ENCODE measurements at regions not wholly inside any gene's neighbourhood (a gene's known extent, or its start where the extent isn't known, plus 50 kb on each side); places are given as distances from the start of the nearest gene placed in this dataset.
A peak's percentile ranks its signal among the peaks of the same experiment; 100 is the strongest.

DNA sequence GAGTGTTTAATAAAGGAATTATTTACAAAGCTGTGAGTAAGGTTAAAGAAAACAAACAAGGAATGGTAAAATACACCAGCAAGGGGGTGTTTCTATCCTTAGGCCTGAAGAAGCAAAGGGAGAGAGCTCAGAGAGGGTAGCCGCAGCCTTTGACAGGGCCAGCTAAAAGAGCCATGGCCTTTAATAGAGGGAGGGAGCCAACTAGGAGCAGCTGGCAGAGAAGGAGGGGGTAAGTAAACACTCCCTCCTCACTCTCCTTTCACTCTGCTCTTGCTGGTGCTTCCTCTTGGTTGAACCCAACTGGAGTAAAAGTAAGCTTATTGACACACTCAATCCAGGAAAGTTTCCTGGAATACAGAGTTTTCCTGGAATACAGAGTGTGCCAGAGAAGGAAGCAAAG lies 87.5 kb downstream of the CH25H start:
- DNase-seq (no peak), ATAC-seq (replicated peaks in 1 of 2) (no peak)
- peaks cover 38% of the 10 kb centered on the region for H3K27me3 Mint-ChIP-seq (ENCODE audit: low read depth)
- no peaks in the 10 kb centered on the region for H3K36me3 Mint-ChIP-seq (ENCODE audit: insufficient read depth in 2 of 2)
- no peak overlapping the region for H3K4me3 Mint-ChIP-seq
- no peak overlapping the region for H3K27ac Mint-ChIP-seq
- H3K9me3 Mint-ChIP-seq, result no peaks in the 10 kb centered on the region
- H3K4me1 Mint-ChIP-seq (ENCODE audit: low read depth), result peaks cover 10% of the 10 kb centered on the region

DNA sequence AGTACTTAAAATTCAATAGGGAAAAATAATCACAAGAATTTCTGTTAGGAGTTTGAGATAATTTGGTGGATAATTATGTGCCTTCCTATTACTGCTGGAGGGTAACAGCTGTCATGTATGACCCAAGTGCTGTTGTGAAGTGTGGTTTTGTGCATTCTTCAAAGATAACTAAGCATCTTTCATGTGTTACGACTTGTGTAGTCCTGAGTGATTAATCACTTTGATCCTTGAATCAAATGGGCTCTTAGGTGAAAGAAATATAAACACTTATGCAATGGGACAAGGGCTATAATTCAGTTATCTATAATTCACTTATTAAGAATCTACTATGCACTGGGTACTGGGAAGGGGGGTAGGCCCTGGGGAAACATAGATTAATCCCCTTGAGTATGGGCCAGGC lies 89.0 kb downstream of the CH25H start:
- Mint-ChIP-seq H3K4me3 (no peak overlapping the region), H3K27me3 (ENCODE audit: low read depth) (peaks cover 45% of the 10 kb centered on the region), H3K4me1 (ENCODE audit: low read depth) (peaks cover 7% of the 10 kb centered on the region), H3K36me3 (ENCODE audit: insufficient read depth in 2 of 2) (peaks cover 0 to 1% of the 10 kb centered on the region in 2 donors), H3K9me3 (no peaks in the 10 kb centered on the region), H3K27ac (no peak overlapping the region)
- DNase-seq (no peak), ATAC-seq (replicated peaks in 1 of 2) (no peak)

GRCh38 chr10:89115876-89116627 lies 91.1 kb downstream of the CH25H start:
- Mint-ChIP-seq H3K36me3 (ENCODE audit: insufficient read depth in 2 of 2) (peaks cover 0 to 1% of the 10 kb centered on the region in 2 donors), H3K9me3 (no peaks in the 10 kb centered on the region), H3K27me3 (ENCODE audit: low read depth) (peaks cover 52% of the 10 kb centered on the region), H3K4me3 (no peak overlapping the region), H3K4me1 (ENCODE audit: low read depth) (no peaks in the 10 kb centered on the region), H3K27ac (no peak overlapping the region)
- no peak for DNase-seq
- no peak for ATAC-seq (replicated peaks in 1 of 2)

DNA sequence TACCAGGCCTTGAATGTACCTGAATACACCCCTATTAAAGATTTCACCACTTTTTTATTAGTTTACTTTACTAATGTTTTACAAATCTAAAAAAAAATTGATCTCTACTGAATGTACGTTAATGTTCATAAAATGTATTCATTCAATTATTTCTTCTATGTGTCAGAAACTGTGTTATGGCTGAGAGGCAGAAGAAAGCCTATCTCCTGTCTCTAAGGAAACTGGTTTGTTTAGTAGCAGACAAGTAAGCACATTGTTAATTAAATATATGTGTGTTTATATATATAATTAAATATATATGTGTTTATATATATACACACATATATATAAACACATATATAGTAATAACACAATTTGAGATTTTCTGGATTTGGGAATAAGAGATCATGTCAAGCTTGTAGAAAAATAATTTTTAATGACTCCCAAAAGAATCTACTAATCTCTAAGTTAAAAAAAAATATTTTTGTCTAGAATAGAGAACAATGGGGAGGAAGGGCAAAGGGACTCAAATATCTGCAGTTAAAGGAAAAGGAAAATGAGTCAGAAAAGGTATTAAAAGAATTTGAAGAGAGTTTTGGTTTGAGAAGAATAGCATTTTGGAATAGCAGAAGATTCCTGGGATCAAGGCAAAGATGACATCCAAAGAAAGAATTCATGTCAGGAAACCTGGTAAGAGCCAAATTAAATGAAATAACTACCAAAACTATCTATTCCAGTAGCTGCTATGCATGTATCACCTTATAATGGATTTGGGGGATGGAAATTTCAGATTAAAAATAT lies 92.1 kb downstream of the CH25H start:
- H3K4me3 Mint-ChIP-seq, result no peak overlapping the region
- DNase-seq (no peak), ATAC-seq (replicated peaks in 1 of 2) (no peak)
- peaks cover 43% of the 10 kb centered on the region for H3K27me3 Mint-ChIP-seq (ENCODE audit: low read depth)
- no peaks in the 10 kb centered on the region for H3K9me3 Mint-ChIP-seq
- no peaks in the 10 kb centered on the region for H3K4me1 Mint-ChIP-seq (ENCODE audit: low read depth)
- no peak overlapping the region for H3K27ac Mint-ChIP-seq
- H3K36me3 Mint-ChIP-seq (ENCODE audit: insufficient read depth in 2 of 2), result peaks cover 0 to 1% of the 10 kb centered on the region in 2 donors

- Mint-ChIP-seq H3K4me3 (no peak overlapping the region), H3K27ac (no peak overlapping the region), H3K4me1 (ENCODE audit: low read depth) (peaks cover 7% of the 10 kb centered on the region), H3K27me3 (ENCODE audit: low read depth) (no peaks in the 10 kb centered on the region), H3K9me3 (peaks cover 0 to 1% of the 10 kb centered on the region in 2 donors), H3K36me3 (ENCODE audit: insufficient read depth in 2 of 2) (peaks cover 0 to 4% of the 10 kb centered on the region in 2 donors)
- ATAC-seq (replicated peaks in 1 of 2) (no peak), DNase-seq (no peak)
These were observed 104.4 kb downstream of the CH25H start for GRCh38 chr10:89102735-89103134.

DNA sequence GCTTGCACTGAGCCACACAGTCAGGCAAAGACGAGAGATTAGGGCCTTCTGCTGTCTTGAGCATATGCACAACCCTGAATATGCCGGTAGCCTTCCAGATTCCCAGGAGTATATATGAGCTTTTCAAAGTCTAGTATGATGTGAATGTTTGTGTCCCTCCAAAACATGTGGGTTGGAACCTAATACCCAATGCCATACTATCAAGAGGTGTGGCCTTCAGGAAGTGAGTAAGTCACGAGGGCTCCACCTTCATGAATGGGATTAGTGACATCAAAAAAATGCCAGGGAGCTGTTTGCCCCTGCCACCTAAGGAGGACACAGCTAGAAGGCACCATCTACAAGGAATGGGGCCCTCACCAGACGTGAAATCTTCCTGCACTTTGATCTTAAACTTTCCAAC lies 105.2 kb downstream of the CH25H start:
- no peak overlapping the region for H3K4me3 Mint-ChIP-seq
- DNase-seq (no peak), ATAC-seq (replicated peaks in 1 of 2) (no peak)

GRCh38 chr10:89100680-89101079 lies 106.4 kb downstream of the CH25H start:
- no peaks in the 10 kb centered on the region for H3K27me3 Mint-ChIP-seq (ENCODE audit: low read depth)
- H3K9me3 Mint-ChIP-seq, result no peaks in the 10 kb centered on the region
- H3K36me3 Mint-ChIP-seq (ENCODE audit: insufficient read depth in 2 of 2), result no peaks in the 10 kb centered on the region
- ATAC-seq (replicated peaks in 1 of 2), result no peak
- no peak overlapping the region for H3K4me3 Mint-ChIP-seq
- DNase-seq, result no peak
- H3K4me1 Mint-ChIP-seq (ENCODE audit: low read depth), result peaks cover 7% of the 10 kb centered on the region
- no peak overlapping the region for H3K27ac Mint-ChIP-seq

More for the DNA sequence above, 105.2 kb downstream of the CH25H start:
- H3K4me1 Mint-ChIP-seq (ENCODE audit: low read depth), result peaks cover 7% of the 10 kb centered on the region
- no peaks in the 10 kb centered on the region for H3K27me3 Mint-ChIP-seq (ENCODE audit: low read depth)
- peaks cover 0 to 3% of the 10 kb centered on the region in 2 donors for H3K36me3 Mint-ChIP-seq (ENCODE audit: insufficient read depth in 2 of 2)
- no peak overlapping the region for H3K27ac Mint-ChIP-seq
- H3K9me3 Mint-ChIP-seq, result peaks cover 0 to under 1% of the 10 kb centered on the region in 2 donors

GRCh38 chr10:89097226-89097625 lies 106.6 kb downstream of the FAS start:
- H3K9me3 Mint-ChIP-seq, result no peaks in the 10 kb centered on the region
- no peaks in the 10 kb centered on the region for H3K36me3 Mint-ChIP-seq (ENCODE audit: insufficient read depth in 2 of 2)
- no peak for ATAC-seq (replicated peaks in 1 of 2)
- peaks cover 14% of the 10 kb centered on the region for H3K4me1 Mint-ChIP-seq (ENCODE audit: low read depth)
- H3K27ac Mint-ChIP-seq, result no peak overlapping the region
- no peaks in the 10 kb centered on the region for H3K27me3 Mint-ChIP-seq (ENCODE audit: low read depth)
- H3K4me3 Mint-ChIP-seq, result no peak overlapping the region
- DNase-seq, result no peak

DNA sequence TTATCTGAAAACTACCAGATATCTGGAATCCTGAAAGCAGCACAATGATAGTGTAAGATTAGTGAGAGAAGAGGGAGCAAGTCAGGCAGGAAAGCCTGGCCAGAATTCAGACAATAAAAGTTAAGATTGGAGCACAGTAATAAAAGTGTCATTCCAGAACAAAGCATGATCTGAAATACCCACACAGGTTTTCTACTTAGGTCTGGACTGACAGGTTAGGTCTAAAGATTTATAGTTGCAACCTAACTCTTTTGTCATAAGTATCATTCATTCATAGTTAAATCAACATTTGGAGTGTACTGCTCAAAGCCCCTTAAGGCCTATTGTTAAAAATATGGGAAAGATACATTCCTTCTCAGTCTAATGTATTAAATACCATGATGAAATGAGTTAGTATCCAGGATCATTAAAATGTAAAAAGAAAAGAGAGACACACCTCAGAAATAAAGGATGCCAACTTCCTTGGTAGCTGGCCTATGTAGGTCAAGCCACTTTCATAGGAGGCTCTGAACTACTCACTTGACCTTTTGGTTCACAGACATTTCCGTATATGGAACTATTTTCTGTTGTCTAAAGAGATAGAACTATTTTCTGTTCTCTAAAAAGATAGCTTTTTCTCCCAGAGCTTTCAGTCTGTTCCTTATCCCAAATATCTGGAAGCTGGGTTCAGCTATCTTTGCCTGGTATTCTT lies 105.2 kb downstream of the FAS start:
- H3K4me1 Mint-ChIP-seq (ENCODE audit: low read depth), result peaks cover 19% of the 10 kb centered on the region
- H3K9me3 Mint-ChIP-seq, result no peaks in the 10 kb centered on the region
- H3K27ac Mint-ChIP-seq, result no peak overlapping the region
- no peak overlapping the region for H3K4me3 Mint-ChIP-seq
- no peaks in the 10 kb centered on the region for H3K36me3 Mint-ChIP-seq (ENCODE audit: insufficient read depth in 2 of 2)
- DNase-seq (no peak), ATAC-seq (replicated peaks in 1 of 2) (no peak)
- H3K27me3 Mint-ChIP-seq (ENCODE audit: low read depth), result no peaks in the 10 kb centered on the region

GRCh38 chr10:89093728-89094127 lies 103.1 kb downstream of the FAS start:
- DNase-seq (no peak), ATAC-seq (replicated peaks in 1 of 2) (no peak)
- no peaks in the 10 kb centered on the region for H3K27me3 Mint-ChIP-seq (ENCODE audit: low read depth)
- no peak overlapping the region for H3K4me3 Mint-ChIP-seq
- no peak overlapping the region for H3K27ac Mint-ChIP-seq
- H3K4me1 Mint-ChIP-seq (ENCODE audit: low read depth), result peaks cover 12% of the 10 kb centered on the region
- H3K9me3 Mint-ChIP-seq, result no peaks in the 10 kb centered on the region
- no peaks in the 10 kb centered on the region for H3K36me3 Mint-ChIP-seq (ENCODE audit: insufficient read depth in 2 of 2)

DNA sequence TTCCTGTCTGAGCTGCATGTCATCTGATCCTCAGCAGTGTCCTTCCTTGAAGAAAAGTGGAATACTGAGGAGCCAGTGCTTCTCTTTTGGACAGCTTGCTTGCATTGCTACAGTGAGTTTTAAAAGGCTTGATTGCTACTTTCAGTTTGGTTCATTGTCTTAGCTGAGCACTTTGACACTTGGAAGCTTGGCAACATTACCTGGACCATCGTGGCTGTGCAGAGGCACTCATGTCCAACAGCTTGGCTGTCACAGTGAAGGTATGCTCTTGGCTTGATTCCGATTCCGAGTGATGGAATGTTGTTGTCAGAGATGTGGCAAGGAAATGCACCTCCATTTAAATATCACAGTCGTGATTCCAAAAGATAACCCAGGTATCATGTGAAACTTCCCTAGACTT lies 102.4 kb downstream of the FAS start:
- H3K36me3 Mint-ChIP-seq (ENCODE audit: insufficient read depth in 2 of 2), result no peaks in the 10 kb centered on the region
- H3K9me3 Mint-ChIP-seq, result no peaks in the 10 kb centered on the region
- DNase-seq (no peak), ATAC-seq (replicated peaks in 1 of 2) (no peak)
- no peaks in the 10 kb centered on the region for H3K27me3 Mint-ChIP-seq (ENCODE audit: low read depth)
- H3K4me1 Mint-ChIP-seq (ENCODE audit: low read depth), result peaks cover 12% of the 10 kb centered on the region
- no peak overlapping the region for H3K27ac Mint-ChIP-seq
- H3K4me3 Mint-ChIP-seq, result no peak overlapping the region

DNA sequence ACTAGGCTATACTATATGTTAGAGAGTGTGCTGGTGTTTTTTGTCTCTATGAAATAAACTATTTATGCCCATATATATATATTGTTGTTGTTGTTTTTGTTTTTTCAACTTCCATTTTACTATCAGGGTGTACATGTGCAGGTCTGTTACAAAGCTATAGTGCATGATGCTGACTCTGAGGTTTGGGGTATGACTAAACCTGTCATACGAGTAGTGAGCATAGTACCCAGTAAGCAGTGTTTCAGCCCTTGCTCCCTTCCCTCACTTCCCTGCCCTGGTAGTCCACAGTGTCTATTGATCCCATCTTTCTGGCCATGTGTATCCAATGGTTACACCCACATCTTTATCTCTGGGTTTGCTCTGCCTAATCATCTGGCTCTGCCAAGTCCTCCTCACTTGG lies 101.8 kb downstream of the FAS start:
- Mint-ChIP-seq H3K36me3 (ENCODE audit: insufficient read depth in 2 of 2) (no peaks in the 10 kb centered on the region), H3K4me1 (ENCODE audit: low read depth) (peaks cover 12% of the 10 kb centered on the region), H3K27ac (no peak overlapping the region), H3K27me3 (ENCODE audit: low read depth) (no peaks in the 10 kb centered on the region), H3K4me3 (no peak overlapping the region), H3K9me3 (no peaks in the 10 kb centered on the region)
- DNase-seq (no peak), ATAC-seq (replicated peaks in 1 of 2) (peak in 1 of 2 donors; percentile 62)

- no peaks in the 10 kb centered on the region for H3K9me3 Mint-ChIP-seq
- ATAC-seq (replicated peaks in 1 of 2) (no peak), DNase-seq (no peak)
- H3K27me3 Mint-ChIP-seq (ENCODE audit: low read depth), result no peaks in the 10 kb centered on the region
- H3K27ac Mint-ChIP-seq, result no peak overlapping the region
- H3K36me3 Mint-ChIP-seq (ENCODE audit: insufficient read depth in 2 of 2), result no peaks in the 10 kb centered on the region
- no peak overlapping the region for H3K4me3 Mint-ChIP-seq
- peaks cover 12% of the 10 kb centered on the region for H3K4me1 Mint-ChIP-seq (ENCODE audit: low read depth)
These were observed 100.9 kb downstream of the FAS start for GRCh38 chr10:89091496-89091895.
